HUDEP-2 (cell line): ENCODE measurements at regions not wholly inside any gene's neighbourhood (a gene's known extent, or its start where the extent isn't known, plus 50 kb on each side); places are given as distances from the start of the nearest gene placed in this dataset.
A peak's percentile ranks its signal among the peaks of the same experiment; 100 is the strongest.
"Not testable (repeated sequence)": the region's sequence is repeated elsewhere in the genome, so short reads cannot be mapped to it uniquely, and the experiment has no call there.

ENCODE experiments used
- DNase-seq, 76 experiments: peaks; one replicate each; lab custom pipeline; 2025; ENCODE audit not compliant: unreplicated experiment in 76 of 76; lab: John Stamatoyannopoulos, UW

- DNase-seq: no peak
Observed at GRCh38 chr11:97772705-97773104, 1248.0 kb upstream of the CNTN5 start.

- DNase-seq: not testable (repeated sequence)
Observed at GRCh38 chr11:97784388-97784787, 1236.4 kb upstream of the CNTN5 start.

- no peak for DNase-seq
Observed at GRCh38 chr11:97786961-97787360, 1233.8 kb upstream of the CNTN5 start.

- DNase-seq: no peak
Observed at GRCh38 chr11:97794876-97795275, 1225.9 kb upstream of the CNTN5 start.

- no peak for DNase-seq
Observed at GRCh38 chr11:97800891-97801290, 1219.9 kb upstream of the CNTN5 start.

GRCh38 chr11:97814325-97814959 is 1206.3 kb upstream of the CNTN5 start:
- peak in 16 of 76 experiments; percentile 1 to 31 (median 8) for DNase-seq

- no peak for DNase-seq
Observed at GRCh38 chr11:97815667-97816066, 1205.1 kb upstream of the CNTN5 start.

- no peak for DNase-seq
Observed at GRCh38 chr11:97832451-97832850, 1188.3 kb upstream of the CNTN5 start.

GRCh38 chr11:97833412-97833811 is 1187.3 kb upstream of the CNTN5 start:
- DNase-seq: no peak

- no peak for DNase-seq
Observed at GRCh38 chr11:97844016-97844415, 1176.7 kb upstream of the CNTN5 start.

GRCh38 chr11:97847730-97848129 is 1173.0 kb upstream of the CNTN5 start:
- no peak for DNase-seq

GRCh38 chr11:97850701-97851100 is 1170.0 kb upstream of the CNTN5 start:
- peak in 36 of 76 experiments; percentile 1 to 71 (median 12) for DNase-seq

GRCh38 chr11:97854357-97854756 is 1166.4 kb upstream of the CNTN5 start:
- no peak for DNase-seq

- no peak for DNase-seq
Observed at GRCh38 chr11:97854877-97855276, 1165.9 kb upstream of the CNTN5 start.

- no peak for DNase-seq
Observed at GRCh38 chr11:97856666-97857065, 1164.1 kb upstream of the CNTN5 start.

GRCh38 chr11:97860237-97860636 is 1160.5 kb upstream of the CNTN5 start:
- DNase-seq: no peak

GRCh38 chr11:97862021-97862420 is 1158.7 kb upstream of the CNTN5 start:
- no peak for DNase-seq

- DNase-seq: no peak
Observed at GRCh38 chr11:97865424-97866012, 1155.2 kb upstream of the CNTN5 start.

GRCh38 chr11:97871816-97872215 is 1148.9 kb upstream of the CNTN5 start:
- DNase-seq: no peak

GRCh38 chr11:97880209-97880608 is 1140.5 kb upstream of the CNTN5 start:
- DNase-seq: no peak

GRCh38 chr11:97883086-97883485 is 1137.7 kb upstream of the CNTN5 start:
- no peak for DNase-seq

GRCh38 chr11:97888641-97889040 is 1132.1 kb upstream of the CNTN5 start:
- no peak for DNase-seq

- DNase-seq: no peak
Observed at GRCh38 chr11:97890466-97890865, 1130.3 kb upstream of the CNTN5 start.
